Neural cell (in vitro differentiated cells): ENCODE measurements at regions not wholly inside any gene's neighbourhood (a gene's known extent, or its start where the extent isn't known, plus 50 kb on each side); places are given as distances from the start of the nearest gene placed in this dataset.

Experiments
- TAF1 ChIP-seq: IDR thresholded peaks from 2 replicates; pipeline ENCODE4 v1.6.1; 2012; ENCODE audit warnings: low read depth
- TF ChIP-seq, protein P1 (sequence below): fragments of 450-650 bp; IDR thresholded peaks from 2 replicates; pipeline ENCODE4 v1.5.1; 2014; ENCODE audit warnings: antibody characterized with exemption, mild to moderate bottlenecking, moderate library complexity; ENCODE audit not compliant: poor library complexity, severe bottlenecking
- TF ChIP-seq, protein P2 (sequence below): IDR thresholded peaks from 2 replicates; pipeline ENCODE4 v1.6.1; 2012; ENCODE audit warnings: borderline replicate concordance

DNA sequence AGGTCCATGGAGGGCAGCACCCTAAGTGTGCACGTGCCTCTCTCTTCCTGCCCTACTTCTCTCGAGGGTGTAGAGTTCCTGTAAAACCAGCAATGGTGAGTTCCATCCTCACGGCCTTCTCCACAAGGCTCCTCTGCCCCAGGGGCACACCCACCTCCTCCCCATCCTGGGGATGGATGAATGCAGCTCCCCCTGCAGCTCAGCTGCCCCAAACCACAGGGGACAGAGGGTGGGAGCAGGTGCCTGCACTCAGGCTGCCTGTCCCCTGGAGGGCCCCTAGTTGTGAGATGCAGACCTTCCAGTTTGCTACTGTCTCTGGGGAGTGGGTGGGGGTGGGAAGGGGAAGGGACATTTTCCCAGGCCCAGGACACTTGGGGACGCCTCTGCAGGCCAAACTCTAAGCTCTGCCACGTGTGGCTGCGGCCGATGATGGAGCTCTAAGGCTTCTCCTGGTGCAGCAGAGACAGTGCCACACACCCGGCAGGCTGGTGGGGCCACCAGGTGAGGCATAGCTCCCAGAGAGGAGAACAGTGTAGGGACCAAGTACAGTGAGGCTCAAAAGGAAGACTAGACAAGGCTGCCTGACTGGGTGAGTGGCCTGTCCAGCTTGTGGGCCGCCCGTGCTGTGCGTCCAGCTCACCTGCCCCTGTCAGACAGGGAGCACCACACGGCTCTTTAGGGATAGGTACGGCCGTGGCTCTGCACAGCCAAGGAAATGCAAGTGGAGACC, 540.9 kb downstream of the TBC1D22A start:
- TF ChIP-seq, protein P1, sequence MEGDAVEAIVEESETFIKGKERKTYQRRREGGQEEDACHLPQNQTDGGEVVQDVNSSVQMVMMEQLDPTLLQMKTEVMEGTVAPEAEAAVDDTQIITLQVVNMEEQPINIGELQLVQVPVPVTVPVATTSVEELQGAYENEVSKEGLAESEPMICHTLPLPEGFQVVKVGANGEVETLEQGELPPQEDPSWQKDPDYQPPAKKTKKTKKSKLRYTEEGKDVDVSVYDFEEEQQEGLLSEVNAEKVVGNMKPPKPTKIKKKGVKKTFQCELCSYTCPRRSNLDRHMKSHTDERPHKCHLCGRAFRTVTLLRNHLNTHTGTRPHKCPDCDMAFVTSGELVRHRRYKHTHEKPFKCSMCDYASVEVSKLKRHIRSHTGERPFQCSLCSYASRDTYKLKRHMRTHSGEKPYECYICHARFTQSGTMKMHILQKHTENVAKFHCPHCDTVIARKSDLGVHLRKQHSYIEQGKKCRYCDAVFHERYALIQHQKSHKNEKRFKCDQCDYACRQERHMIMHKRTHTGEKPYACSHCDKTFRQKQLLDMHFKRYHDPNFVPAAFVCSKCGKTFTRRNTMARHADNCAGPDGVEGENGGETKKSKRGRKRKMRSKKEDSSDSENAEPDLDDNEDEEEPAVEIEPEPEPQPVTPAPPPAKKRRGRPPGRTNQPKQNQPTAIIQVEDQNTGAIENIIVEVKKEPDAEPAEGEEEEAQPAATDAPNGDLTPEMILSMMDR, result no peak
- no peak for TF ChIP-seq TAF1
- TF ChIP-seq, protein P2, sequence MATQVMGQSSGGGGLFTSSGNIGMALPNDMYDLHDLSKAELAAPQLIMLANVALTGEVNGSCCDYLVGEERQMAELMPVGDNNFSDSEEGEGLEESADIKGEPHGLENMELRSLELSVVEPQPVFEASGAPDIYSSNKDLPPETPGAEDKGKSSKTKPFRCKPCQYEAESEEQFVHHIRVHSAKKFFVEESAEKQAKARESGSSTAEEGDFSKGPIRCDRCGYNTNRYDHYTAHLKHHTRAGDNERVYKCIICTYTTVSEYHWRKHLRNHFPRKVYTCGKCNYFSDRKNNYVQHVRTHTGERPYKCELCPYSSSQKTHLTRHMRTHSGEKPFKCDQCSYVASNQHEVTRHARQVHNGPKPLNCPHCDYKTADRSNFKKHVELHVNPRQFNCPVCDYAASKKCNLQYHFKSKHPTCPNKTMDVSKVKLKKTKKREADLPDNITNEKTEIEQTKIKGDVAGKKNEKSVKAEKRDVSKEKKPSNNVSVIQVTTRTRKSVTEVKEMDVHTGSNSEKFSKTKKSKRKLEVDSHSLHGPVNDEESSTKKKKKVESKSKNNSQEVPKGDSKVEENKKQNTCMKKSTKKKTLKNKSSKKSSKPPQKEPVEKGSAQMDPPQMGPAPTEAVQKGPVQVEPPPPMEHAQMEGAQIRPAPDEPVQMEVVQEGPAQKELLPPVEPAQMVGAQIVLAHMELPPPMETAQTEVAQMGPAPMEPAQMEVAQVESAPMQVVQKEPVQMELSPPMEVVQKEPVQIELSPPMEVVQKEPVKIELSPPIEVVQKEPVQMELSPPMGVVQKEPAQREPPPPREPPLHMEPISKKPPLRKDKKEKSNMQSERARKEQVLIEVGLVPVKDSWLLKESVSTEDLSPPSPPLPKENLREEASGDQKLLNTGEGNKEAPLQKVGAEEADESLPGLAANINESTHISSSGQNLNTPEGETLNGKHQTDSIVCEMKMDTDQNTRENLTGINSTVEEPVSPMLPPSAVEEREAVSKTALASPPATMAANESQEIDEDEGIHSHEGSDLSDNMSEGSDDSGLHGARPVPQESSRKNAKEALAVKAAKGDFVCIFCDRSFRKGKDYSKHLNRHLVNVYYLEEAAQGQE, result no peak
